Right lobe of liver (tissue), 4 donors: ENCODE measurements at regions not wholly inside any gene's neighbourhood (a gene's known extent, or its start where the extent isn't known, plus 50 kb on each side); places are given as distances from the start of the nearest gene placed in this dataset.
"Not testable (repeated sequence)": the region's sequence is repeated elsewhere in the genome, so short reads cannot be mapped to it uniquely, and the experiment has no call there.

Source experiments
- POLR2A ChIP-seq: fragments of 450-650 bp; IDR thresholded peaks from one replicate; pipeline ENCODE4 v1.6.1; 2017; ENCODE audit warnings: antibody characterized with exemption, mild to moderate bottlenecking
- TF ChIP-seq, protein P1 (sequence below), 4 donors: fragments of 200-600 bp in 3 of 4; fragments of 450-650 bp in 1 of 4; IDR thresholded peaks; one replicate each; pipeline versions ENCODE4 v1.5.1 to v1.8.0; 2016 to 2022; ENCODE audit warnings: antibody characterized with exemption in 4 of 4, mild to moderate bottlenecking in 2 of 4
- donor health status: DM: no; HTN: no; CAD: no.
- donor health status: DM: no; HTN: no; CAD: no.
- donor health status: DM: no; HTN: yes; CAD: no.

DNA sequence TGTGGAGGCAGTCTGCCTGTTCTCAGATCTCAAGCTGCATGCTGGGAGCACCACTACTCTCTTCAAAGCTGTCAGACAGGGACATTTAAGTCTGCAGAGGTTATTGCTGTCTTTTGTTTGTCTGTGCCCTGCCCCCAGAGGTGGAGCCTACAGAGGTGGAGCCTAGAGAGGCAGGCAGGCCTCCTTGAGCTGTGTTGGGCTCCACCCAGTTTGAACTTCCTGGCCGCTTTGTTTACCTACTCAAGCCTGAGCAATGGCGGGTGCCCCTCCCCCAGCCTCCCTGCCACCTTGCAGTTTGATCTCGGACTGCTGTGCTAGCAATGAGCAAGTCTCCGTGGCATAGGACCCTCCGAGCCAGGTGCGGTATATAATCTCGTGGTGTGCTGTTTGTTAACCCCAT lies 64.9 kb upstream of the PARP8 start:
- TF ChIP-seq, protein P1, sequence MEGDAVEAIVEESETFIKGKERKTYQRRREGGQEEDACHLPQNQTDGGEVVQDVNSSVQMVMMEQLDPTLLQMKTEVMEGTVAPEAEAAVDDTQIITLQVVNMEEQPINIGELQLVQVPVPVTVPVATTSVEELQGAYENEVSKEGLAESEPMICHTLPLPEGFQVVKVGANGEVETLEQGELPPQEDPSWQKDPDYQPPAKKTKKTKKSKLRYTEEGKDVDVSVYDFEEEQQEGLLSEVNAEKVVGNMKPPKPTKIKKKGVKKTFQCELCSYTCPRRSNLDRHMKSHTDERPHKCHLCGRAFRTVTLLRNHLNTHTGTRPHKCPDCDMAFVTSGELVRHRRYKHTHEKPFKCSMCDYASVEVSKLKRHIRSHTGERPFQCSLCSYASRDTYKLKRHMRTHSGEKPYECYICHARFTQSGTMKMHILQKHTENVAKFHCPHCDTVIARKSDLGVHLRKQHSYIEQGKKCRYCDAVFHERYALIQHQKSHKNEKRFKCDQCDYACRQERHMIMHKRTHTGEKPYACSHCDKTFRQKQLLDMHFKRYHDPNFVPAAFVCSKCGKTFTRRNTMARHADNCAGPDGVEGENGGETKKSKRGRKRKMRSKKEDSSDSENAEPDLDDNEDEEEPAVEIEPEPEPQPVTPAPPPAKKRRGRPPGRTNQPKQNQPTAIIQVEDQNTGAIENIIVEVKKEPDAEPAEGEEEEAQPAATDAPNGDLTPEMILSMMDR (IDR thresholded peaks at IDR 0.05) = not testable (repeated sequence)
- TF ChIP-seq POLR2A = not testable (repeated sequence)
